HG03139 (cell line): ENCODE measurements at regions not wholly inside any gene's neighbourhood (a gene's known extent, or its start where the extent isn't known, plus 50 kb on each side); places are given as distances from the start of the nearest gene placed in this dataset.

ENCODE experiments used
- ATAC-seq: cut with Tn5 transposase; IDR thresholded peaks from one replicate; pipeline ENCODE4 v1.9.1; 2021; ENCODE audit not compliant: unreplicated experiment

DNA sequence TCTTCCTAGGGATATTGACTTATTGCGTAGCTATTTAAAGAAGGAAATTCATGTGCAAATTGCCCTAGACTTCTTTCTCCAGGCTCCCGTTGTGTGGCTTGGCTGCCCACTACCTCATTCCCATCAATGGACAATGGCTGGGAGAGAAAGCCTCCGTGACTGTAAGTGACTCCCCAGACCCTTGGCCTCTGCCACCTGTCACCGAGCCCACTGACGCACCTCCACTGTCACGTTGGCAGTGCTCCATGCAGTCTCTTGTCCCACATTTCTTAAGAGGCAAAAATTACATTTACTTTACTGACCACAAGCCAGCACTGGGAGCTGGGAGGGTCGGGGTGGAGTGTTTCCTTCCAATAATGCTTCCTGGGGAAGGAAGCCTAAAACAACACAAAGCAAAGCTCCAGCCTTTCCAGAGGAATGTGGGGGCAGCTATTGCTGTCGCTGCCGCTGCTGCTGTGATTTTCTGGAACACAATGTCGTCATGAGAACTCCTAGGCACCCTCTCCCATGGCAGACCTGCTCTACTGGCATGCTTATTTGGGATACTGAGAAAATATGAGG lies 89.7 kb upstream of the STEAP1B start:
- ATAC-seq, result no peak

DNA sequence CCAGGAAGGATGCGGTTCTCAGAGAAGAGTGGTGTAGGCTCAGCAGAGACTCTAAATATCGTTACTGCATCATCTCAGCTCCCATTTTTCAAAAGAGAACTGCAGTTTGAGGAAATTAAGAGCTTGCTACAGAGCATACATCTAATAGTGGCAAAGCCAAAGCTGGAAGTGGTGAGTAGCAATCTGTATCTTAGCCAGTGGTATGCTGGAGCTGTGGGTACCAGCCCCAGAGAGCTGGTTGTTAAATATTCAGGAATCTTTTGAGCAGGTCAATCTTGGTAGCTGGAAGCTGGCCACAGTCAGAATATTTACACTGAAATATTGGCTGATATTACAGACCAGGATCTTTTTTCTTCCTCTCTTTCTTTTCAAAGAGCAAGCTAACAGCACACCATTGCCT lies 88.4 kb upstream of the STEAP1B start:
- ATAC-seq, result no peak

DNA sequence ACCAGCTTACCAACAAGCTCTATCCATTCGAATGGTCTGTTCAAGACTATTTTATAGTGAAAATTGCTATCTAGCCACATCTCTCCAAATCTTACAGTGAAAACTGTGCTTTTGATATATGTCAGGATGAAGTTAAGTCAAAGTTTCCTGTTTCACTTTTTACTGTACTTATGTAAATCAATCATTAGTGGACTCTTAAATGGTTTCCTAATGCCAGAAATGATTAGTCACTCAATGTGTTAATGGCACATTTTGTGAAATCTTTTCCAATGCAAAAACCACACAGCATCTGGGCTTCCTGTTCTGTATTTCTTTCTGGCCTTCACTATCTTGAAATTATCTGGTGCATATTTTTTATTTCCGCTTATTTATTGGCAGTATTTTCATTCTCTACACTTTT lies 87.3 kb upstream of the STEAP1B start:
- ATAC-seq, result no peak

DNA sequence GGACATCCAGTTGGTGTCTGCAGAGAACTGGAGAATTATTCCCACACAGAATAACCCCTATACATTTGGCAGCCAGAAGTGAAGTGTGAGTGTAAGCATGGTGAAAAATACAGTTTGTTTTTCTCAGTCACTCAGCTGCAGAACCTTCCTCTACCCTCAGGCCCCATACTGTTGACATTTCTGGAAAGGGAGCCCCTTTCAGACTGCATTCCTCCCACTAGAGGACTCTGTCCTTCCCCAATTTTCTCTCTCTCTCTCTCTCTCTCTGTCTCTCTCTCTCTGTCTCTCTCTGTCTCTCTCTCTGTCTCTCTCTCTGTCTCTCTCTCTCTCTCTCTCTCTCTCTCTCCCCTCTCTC lies 86.8 kb upstream of the STEAP1B start:
- no peak for ATAC-seq

DNA sequence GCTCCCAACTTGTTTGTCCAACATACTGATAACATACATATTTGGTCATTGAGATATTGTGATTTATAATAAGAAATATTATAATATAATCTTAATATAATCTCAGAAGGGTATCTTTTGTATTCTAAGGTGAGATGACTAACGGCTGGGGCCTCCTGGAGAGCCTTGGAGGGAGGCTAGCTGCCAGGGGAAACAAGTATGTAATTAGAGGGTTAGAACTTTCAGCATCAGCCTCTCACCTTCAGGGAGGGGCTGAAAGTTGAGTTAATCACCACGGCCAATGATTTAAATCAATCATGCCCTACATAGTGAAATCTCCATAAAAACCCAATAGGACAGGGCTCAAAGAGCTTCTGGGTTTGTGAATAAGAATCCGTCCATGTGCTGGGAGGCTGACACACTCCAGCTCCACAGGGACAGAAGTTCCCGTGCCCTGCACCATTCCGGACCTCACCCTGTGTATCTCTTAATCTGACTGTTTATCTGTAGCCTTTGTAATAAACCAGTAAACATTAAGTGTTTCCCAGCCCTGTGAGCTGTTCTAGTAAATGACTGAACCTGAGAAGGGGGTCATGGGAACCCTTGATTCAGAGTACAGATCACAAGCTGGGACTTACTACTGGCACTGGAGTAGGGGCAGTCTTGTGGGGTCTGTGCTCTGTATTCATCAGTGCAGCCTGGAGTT lies 86.3 kb upstream of the STEAP1B start:
- ATAC-seq, result no peak

GRCh38 chr7:22584179-22584578 lies 84.2 kb upstream of the STEAP1B start:
- no peak for ATAC-seq

DNA sequence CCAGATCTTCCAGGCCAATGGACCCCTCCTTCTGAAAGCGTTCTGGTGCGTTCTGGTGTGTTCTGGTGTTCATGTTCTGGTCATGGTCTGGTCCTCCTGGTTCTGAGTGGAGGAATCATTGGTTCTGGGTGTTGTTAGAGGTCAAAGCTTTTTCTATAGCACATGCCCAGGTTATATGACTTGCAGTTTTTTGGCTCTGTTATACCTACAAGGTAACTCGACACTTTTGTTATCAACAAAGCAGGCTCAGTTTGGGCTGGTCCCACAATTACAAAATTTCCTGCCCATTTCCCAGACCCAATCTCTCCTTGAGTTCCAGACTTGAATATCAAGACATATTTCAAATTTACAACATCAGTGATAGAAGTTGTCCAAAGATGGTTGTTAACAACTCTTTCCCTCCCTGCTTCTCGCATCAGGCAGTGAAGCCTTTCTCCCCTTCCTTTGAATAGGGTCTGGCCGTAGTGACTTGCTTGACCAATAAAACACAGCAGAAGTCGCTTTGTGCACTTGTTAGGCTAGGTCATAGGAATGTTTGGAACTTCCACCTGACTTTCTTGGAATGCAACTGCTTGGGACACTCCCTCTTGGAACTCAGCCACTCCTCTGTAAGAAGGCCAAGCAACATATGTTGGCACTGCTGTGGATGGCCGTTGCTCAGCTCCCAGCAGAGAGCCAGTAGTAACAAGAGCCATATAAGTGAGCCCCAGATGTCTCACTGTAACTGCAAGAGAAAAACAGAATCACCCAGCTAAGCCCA lies 83.1 kb upstream of the STEAP1B start:
- ATAC-seq, result no peak

DNA sequence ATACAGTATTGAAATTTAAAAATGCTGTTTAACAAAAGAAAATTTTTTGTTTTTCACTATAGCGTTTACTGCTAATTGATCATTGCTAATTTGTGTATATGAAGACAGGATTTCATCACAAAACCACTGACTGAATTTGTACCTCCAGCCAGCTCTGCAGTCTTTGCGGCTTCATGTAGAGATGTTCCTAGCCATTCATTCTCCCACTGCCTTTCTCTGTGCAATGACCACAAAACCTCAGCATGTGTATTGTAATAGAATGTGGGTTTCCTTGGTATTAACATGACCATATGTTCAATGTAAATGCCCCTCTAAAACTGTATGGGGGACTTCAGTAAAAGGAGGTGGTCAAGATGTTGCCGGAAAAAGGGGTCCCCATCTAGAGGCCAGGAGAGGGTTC lies 81.1 kb upstream of the STEAP1B start:
- no peak for ATAC-seq

DNA sequence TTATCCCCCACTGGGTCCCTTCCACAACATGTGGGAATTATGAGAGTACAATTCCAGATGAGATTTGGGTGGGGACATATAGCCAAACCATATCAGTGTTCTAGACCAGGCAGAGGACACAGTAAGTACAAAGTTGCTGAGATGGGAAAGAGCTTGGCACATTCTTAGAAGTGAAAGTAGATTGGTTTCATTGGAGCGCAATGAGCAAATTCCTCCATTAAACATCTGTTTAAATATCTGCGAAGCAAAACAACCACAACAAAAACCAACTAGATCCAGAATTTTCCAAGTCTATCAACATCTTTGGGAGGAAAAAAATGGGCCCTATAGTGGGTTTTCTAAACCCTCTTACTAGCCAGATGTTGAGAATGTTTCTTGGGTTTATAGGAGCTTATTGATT lies 80.0 kb upstream of the STEAP1B start:
- no peak for ATAC-seq

GRCh38 chr7:22578007-22578733 lies 78.2 kb upstream of the STEAP1B start:
- ATAC-seq, result no peak

DNA sequence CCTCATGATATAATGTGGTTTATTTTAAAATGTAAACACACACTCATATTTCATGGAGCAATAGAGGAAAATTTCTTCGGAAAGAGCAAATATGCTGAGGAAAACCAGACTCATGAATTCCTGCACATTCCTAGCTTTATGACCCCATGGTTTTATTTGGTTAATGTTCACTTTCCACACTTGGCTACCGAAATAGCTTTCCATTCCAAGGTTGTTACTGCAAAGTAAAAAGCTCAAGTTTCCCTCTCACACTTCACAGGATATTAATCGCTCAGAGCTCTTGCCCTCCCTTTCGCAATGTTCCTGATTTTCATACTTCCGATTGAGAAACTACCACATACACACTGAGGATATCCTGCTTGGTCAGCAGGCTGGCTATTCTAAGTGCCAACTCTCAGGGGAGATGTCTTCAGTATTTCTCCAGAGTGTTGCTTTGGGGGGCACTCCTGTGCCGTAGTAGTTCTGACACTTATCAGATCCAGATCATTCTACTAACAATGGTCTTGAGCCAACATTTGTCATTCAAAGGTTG lies 77.5 kb upstream of the STEAP1B start:
- ATAC-seq, result no peak

GRCh38 chr7:22576612-22577469 lies 76.9 kb upstream of the STEAP1B start:
- no peak for ATAC-seq

GRCh38 chr7:22574754-22575520 lies 74.9 kb upstream of the STEAP1B start:
- no peak for ATAC-seq

DNA sequence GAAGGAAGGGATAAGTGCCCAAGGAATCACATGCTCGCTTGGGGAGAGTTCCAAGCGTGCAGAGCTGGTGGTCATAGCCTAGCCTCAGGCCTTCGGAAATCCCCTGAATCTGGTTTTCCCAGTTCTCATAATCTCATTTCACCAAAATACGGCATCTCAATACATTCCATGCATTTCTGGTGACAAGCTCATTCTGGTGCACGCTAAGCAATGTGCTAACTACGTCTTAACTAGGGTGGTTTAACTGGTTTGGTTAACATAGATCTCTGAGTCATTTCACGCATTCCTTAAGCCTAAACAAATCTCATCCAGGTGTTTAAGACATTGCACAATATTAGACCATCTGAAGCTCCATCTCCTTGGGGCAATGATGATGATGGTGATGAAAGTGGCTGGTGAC lies 72.9 kb upstream of the STEAP1B start:
- ATAC-seq, result no peak

DNA sequence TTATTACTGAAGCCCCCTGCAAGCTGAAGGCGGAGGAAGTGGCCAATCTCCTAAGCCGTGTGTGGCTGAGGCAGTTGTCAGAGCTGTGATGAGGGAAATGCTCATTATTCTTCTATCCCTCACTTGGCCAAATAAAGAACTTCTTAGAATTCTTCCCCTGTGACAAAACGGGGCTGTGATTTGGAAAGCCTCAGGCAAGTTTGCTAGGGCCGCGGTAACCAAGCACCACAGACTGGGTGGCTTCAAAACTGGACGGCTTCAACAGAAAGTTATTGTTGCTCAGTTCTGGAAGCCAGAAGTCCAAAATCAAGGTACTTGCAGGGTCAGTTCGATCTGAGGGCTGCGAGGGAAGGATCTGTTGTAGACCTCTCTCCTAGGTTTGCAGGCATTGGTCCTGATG lies 72.3 kb upstream of the STEAP1B start:
- no peak for ATAC-seq

- no peak for ATAC-seq
Measured at GRCh38 chr7:22571766-22572165, 71.8 kb upstream of the STEAP1B start.

DNA sequence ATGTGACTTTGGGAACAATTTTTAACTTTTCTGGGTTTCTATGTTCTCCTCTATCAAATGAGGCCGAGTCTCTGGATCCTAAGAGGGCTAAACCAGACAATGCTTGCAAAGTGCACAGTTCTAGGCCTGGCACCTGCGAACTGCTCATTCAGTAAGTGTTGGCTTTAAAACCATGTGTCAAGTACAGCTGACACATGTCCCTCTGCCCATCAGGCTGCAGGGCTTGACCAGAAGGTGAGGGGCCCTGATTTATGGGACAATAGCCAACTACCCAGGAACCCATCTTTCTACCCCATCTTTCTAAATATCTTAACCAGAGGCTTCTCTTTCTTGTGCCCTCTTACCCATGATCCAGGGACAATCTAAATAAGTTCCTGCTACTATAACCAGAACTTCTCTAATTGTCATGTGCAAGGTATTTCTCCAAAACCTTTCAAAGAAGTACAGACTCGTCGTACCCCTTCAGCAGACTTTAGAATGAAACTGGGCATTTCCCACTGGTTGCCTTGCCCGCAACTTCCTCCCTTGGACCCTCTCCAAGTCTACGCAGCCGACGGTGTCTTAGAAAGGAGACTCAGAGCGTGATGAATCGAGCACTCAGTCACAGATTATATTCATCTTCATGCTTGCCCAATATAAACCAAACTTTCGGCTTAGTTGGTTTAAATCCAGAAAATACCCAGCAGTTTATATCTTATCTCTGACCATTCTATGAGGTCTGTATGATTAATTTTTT lies 69.8 kb upstream of the STEAP1B start:
- ATAC-seq, result no peak

DNA sequence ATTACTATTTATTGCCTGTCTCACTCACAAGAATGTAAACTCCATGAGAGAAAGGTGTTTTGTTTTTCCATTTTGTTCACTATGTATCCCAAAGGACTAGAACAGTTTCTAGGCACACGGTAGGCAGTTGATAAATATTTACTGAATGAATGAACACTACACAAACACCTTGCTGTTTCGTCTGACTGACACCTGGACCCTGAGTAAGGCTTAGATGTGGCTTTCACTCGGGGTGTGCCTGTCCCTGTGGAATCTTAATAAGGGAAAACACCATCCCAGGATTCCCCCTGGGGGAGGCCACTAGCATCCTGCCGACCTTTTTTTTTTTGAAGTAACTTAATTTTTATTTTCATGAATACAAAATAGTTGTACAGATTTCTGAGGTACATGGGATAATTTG lies 66.6 kb upstream of the STEAP1B start:
- no peak for ATAC-seq

- ATAC-seq, result no peak
Measured at GRCh38 chr7:22566176-22566575, 66.2 kb upstream of the STEAP1B start.
